Loucy (cell line): ENCODE measurements at regions not wholly inside any gene's neighbourhood (a gene's known extent, or its start where the extent isn't known, plus 50 kb on each side); places are given as distances from the start of the nearest gene placed in this dataset.

ENCODE experiments used
- H2AFZ ChIP-seq: fragments of 200-600 bp; sonication (generic); 2 replicates; pipeline ENCODE4 v1.6.0; 2016; ENCODE audit warnings: antibody characterized with exemption, mild to moderate bottlenecking, low read length, moderate library complexity
- H3F3A ChIP-seq: fragments of 200-600 bp; 2 replicates; pipeline ENCODE4 v1.6.0; 2016; ENCODE audit warnings: antibody characterized with exemption, low read depth, mild to moderate bottlenecking
- H3K27me3 ChIP-seq: fragments of 200-600 bp; sonication (generic); 2 replicates; pipeline ENCODE4 v1.6.1; 2014; ENCODE audit warnings: low read length, mild to moderate bottlenecking; ENCODE audit not compliant: insufficient read depth, poor library complexity, severe bottlenecking
- H3K36me3 ChIP-seq: fragments of 200-600 bp; sonication (generic); 2 replicates; pipeline ENCODE4 v1.6.1; 2016; ENCODE audit warnings: low read length; ENCODE audit not compliant: insufficient read depth
- H3K4me1 ChIP-seq: fragments of 200-600 bp; sonication (generic); 2 replicates; pipeline ENCODE4 v1.5.1; 2014; ENCODE audit warnings: low read length, mild to moderate bottlenecking; ENCODE audit not compliant: insufficient read depth, poor library complexity, severe bottlenecking
- H3K4me2 ChIP-seq: fragments of 200-600 bp; sonication (generic); 2 replicates; pipeline ENCODE4 v1.6.0; 2014; ENCODE audit warnings: antibody characterized with exemption, low read length, low read depth, mild to moderate bottlenecking; ENCODE audit not compliant: poor library complexity, severe bottlenecking
- H3K4me3 ChIP-seq: fragments of 200-600 bp; sonication (generic); 2 replicates; pipeline ENCODE4 v1.5.1; 2014; ENCODE audit warnings: low read length, mild to moderate bottlenecking, mixed read lengths; ENCODE audit not compliant: poor library complexity, severe bottlenecking
- H3K79me2 ChIP-seq: fragments of 200-600 bp; sonication (generic); 2 replicates; pipeline ENCODE4 v1.6.1; 2014; ENCODE audit warnings: low read length; ENCODE audit not compliant: insufficient read depth
- H3K9ac ChIP-seq: fragments of 200-600 bp; sonication (generic); 2 replicates; pipeline ENCODE4 v1.6.0; 2014; ENCODE audit warnings: mild to moderate bottlenecking, low read depth, low read length, moderate library complexity; ENCODE audit not compliant: poor library complexity, severe bottlenecking
- H3K9me2 ChIP-seq: fragments of 200-600 bp; sonication (generic); replicated peaks from 2 replicates; pipeline ENCODE4 v1.6.1; 2016; ENCODE audit warnings: low read depth, low read length, mixed read lengths
- H3K9me3 ChIP-seq: fragments of 200-600 bp; sonication (generic); 2 replicates; pipeline ENCODE4 v1.6.1; 2014; ENCODE audit warnings: mild to moderate bottlenecking, antibody characterized with exemption, low read length, low read depth; ENCODE audit not compliant: insufficient read depth
- H4K20me1 ChIP-seq: fragments of 200-600 bp; sonication (generic); 2 replicates; pipeline ENCODE4 v1.6.0; 2014; ENCODE audit warnings: antibody characterized with exemption, low read length, mild to moderate bottlenecking; ENCODE audit not compliant: insufficient read depth, poor library complexity, severe bottlenecking
- CTCF ChIP-seq: fragments of 200-600 bp; sonication (generic); conservative IDR thresholded peaks from 2 replicates; pipeline ENCODE4 v1.5.1; 2014; ENCODE audit warnings: mild to moderate bottlenecking, antibody characterized with exemption, low read length
- EZH2phosphoT487 ChIP-seq: fragments of 200-600 bp; IDR thresholded peaks from 2 replicates; pipeline ENCODE4 v1.6.1; 2018; ENCODE audit warnings: antibody characterized with exemption, mild to moderate bottlenecking, moderate library complexity, borderline replicate concordance

DNA sequence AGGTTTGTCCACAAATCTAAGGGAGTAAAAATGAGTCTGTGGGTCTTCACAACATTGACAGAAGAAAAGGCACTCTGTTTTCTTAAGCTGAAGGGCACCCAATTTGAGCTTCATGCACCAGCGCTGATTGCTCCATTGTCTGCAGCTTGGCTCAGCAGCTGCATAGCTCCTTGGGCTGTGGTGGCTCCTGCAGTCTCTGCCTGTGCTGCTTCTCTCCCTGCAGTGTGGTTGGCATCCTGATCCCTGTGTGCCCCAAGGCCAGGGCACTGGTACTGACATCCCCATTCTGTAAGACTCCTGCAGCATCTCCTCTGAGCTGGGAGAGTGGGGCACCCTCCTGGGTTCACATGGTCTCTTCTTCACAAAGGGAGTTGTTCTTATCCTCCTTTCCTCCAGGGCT lies 83.2 kb upstream of the B3GAT2 start:
- no peaks in the 10 kb centered on the region for H3K9me2 ChIP-seq
- no peaks in the 10 kb centered on the region for H3K27me3 ChIP-seq
- no peak for TF ChIP-seq CTCF
- TF ChIP-seq EZH2phosphoT487, result no peak
- no peaks in the 10 kb centered on the region for H3K36me3 ChIP-seq
- no peaks in the 10 kb centered on the region for H4K20me1 ChIP-seq
- H3K9ac ChIP-seq, result no peak overlapping the region
- no peak overlapping the region for H2AFZ ChIP-seq
- no peak overlapping the region for H3K4me3 ChIP-seq
- H3K79me2 ChIP-seq, result no peaks in the 10 kb centered on the region
- H3K4me1 ChIP-seq, result no peaks in the 10 kb centered on the region
- no peaks in the 10 kb centered on the region for H3F3A ChIP-seq
- no peaks in the 10 kb centered on the region for H3K9me3 ChIP-seq
- no peak overlapping the region for H3K4me2 ChIP-seq

DNA sequence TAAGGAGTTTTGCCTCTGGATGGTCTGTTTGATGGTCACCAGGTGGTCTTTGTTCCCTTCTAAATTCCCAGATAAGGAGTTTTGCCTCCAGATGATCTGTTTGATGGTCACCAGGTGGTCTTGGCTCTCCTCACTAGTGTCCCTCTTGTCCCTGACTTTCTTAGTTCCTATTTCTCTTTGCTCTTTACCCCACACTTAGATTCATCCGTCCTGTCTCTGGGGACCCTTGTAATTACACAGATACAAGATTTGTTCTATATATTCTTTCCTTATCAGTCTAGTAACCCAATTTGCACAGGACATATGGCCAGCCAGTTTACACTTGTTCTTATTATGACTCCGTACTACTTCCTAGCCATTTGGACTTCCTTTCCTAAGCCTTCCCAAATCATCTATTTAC lies 84.0 kb upstream of the B3GAT2 start:
- H2AFZ ChIP-seq, result no peak overlapping the region
- H3F3A ChIP-seq, result no peaks in the 10 kb centered on the region
- H3K36me3 ChIP-seq, result no peaks in the 10 kb centered on the region
- H3K4me1 ChIP-seq, result no peaks in the 10 kb centered on the region
- H3K9me3 ChIP-seq, result no peaks in the 10 kb centered on the region
- no peak for TF ChIP-seq EZH2phosphoT487
- TF ChIP-seq CTCF, result no peak
- no peaks in the 10 kb centered on the region for H3K9me2 ChIP-seq
- no peak overlapping the region for H3K4me3 ChIP-seq
- H3K4me2 ChIP-seq, result no peak overlapping the region
- no peaks in the 10 kb centered on the region for H3K27me3 ChIP-seq
- no peak overlapping the region for H3K9ac ChIP-seq
- H4K20me1 ChIP-seq, result no peaks in the 10 kb centered on the region
- no peaks in the 10 kb centered on the region for H3K79me2 ChIP-seq

DNA sequence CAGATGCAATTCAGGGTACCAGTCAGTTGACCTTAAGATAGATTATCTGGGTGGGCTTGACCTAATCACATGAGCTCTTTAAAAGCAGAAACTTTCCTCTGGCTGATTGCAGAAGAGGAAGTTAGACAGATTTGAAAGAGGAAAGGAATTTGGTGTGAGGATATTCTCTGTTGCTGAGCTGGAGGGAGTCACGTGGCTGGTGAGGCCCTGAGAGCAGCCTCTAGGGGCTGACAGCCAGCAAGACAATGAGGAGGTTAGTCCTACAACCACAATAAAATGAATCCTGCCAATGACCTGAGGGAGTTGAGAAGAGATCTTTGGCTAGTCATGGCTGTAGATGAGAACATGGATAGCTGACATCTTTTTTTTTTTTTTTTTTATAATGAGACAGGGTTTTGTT lies 87.0 kb upstream of the B3GAT2 start:
- Histone ChIP-seq H3K4me1 (no peaks in the 10 kb centered on the region), H3K27me3 (no peaks in the 10 kb centered on the region), H4K20me1 (no peaks in the 10 kb centered on the region), H3K4me3 (no peak overlapping the region), H3K79me2 (no peaks in the 10 kb centered on the region), H3K9me3 (no peaks in the 10 kb centered on the region), H3K9me2 (no peaks in the 10 kb centered on the region), H3K36me3 (no peaks in the 10 kb centered on the region), H3K4me2 (no peak overlapping the region), H3F3A (no peaks in the 10 kb centered on the region), H2AFZ (no peak overlapping the region), H3K9ac (no peak overlapping the region)
- TF ChIP-seq EZH2phosphoT487, result no peak
- TF ChIP-seq CTCF, result no peak
